Upper lobe of left lung (tissue), 6 donors: ENCODE measurements at regions not wholly inside any gene's neighbourhood (a gene's known extent, or its start where the extent isn't known, plus 50 kb on each side); places are given as distances from the start of the nearest gene placed in this dataset.

Experiments used
- ATAC-seq, 2 donors: fragments of 200-7000 bp; cut with Tn5 transposase; one replicate each; pipeline ENCODE4 v1.9.1; 2022; ENCODE audit warnings: mild to moderate bottlenecking in 2 of 2, moderate library complexity in 2 of 2; ENCODE audit not compliant: low FRiP score in 2 of 2
- DNase-seq, 2 donors: peaks; one replicate each; pipeline ENCODE4 v3.0.0-alpha.2; 2019 to 2020
- H3K27ac ChIP-seq, 4 donors: fragments of 200-600 bp; sonication (generic); one replicate each; pipeline ENCODE4 v1.5.1; 2016 to 2019
- H3K27me3 ChIP-seq, 4 donors: fragments of 200-600 bp; sonication (generic); one replicate each; pipeline ENCODE4 v1.5.1; 2017 to 2019
- H3K36me3 ChIP-seq, 4 donors: fragments of 200-600 bp; sonication (generic); one replicate each; pipeline ENCODE4 v1.5.1; 2016 to 2019
- H3K4me1 ChIP-seq, 4 donors: fragments of 200-600 bp; sonication (generic); one replicate each; pipeline ENCODE4 v1.5.1; 2018 to 2019
- H3K4me3 ChIP-seq, 4 donors: fragments of 200-600 bp; sonication (generic); one replicate each; pipeline ENCODE4 v1.5.1; 2017 to 2019; ENCODE audit warnings: mild to moderate bottlenecking in 2 of 4, moderate library complexity in 1 of 4
- H3K9me3 ChIP-seq, 4 donors: fragments of 200-600 bp; sonication (generic); one replicate each; pipeline ENCODE4 v1.5.1; 2018 to 2019
- EP300 ChIP-seq, 4 donors: sonication (generic); formaldehyde crosslinking; IDR thresholded peaks; one replicate each; pipeline ENCODE4 v1.5.1; 2017; ENCODE audit warnings: antibody characterized with exemption in 4 of 4, control low read depth in 2 of 4
- POLR2A ChIP-seq, 4 donors: fragments of 450-650 bp; IDR thresholded peaks; one replicate each; pipeline ENCODE4 v1.5.1; 2016 to 2017; ENCODE audit warnings: antibody characterized with exemption in 4 of 4, mild to moderate bottlenecking in 2 of 4
- POLR2AphosphoS5 ChIP-seq, 2 donors: sonication (generic); formaldehyde crosslinking; IDR thresholded peaks; one replicate each; pipeline ENCODE4 v1.5.1; 2017; ENCODE audit warnings: antibody characterized with exemption in 2 of 2
- WGBS, 2 donors: methylation state at CpG; one replicate each; pipeline ENCODE4 v1.1.5; 2017 to 2018; 5-methylcytosine and 5-hydroxymethylcytosine counted together
- TF ChIP-seq, protein P1 (sequence below), 6 experiments: fragments of 450-650 bp in 4 of 6; fragments of 200-600 bp in 2 of 6; sonication (generic) in 2 of 6; IDR thresholded peaks; one replicate each; pipeline ENCODE4 v1.5.1; 2016 to 2019; ENCODE audit warnings: antibody characterized with exemption in 6 of 6
- donor health status: DM: no; HTN: no; CAD: no; lungs with moderate emphysema.
- donor health status: DM: no; HTN: yes; CAD: no; lungs with severe emphysema.

- DNase-seq (no peak), ATAC-seq (no peak)
- no peaks in the 10 kb centered on the region for H3K4me1 ChIP-seq
- TF ChIP-seq EP300 (IDR thresholded peaks at IDR 0.05): no peak
- no peak for TF ChIP-seq POLR2A (IDR thresholded peaks at IDR 0.05)
- no peak for TF ChIP-seq POLR2AphosphoS5 (IDR thresholded peaks at IDR 0.05)
- H3K27ac ChIP-seq: no peak overlapping the region
- no peaks in the 10 kb centered on the region for H3K27me3 ChIP-seq
- WGBS, 2 donors: 79% methylated on average over 2 of the region's 2 CpGs
- no peaks in the 10 kb centered on the region for H3K9me3 ChIP-seq
- no peak overlapping the region for H3K4me3 ChIP-seq
- no peaks in the 10 kb centered on the region for H3K36me3 ChIP-seq
Measured at GRCh38 chr4:163815776-163816175, 321.3 kb downstream of the TMA16 start.

DNA sequence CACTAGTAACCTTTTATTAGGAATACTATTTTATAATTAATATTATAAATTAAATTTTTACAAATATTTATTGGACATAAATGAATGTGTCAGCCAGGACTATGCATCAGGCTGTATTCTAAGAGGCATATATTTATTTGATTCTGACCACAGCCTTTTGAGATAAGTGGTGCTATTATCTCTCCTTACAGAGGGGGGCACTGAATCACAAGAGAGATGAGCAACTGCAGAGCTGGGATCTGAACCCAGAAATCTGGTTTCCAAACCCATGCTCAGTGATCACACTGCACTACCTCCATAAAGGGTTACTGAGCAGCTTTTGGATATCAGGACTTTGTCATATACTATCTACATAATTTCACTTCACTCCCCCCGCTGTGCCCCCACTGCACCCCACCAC is 322.0 kb downstream of the TMA16 start:
- ATAC-seq (no peak), DNase-seq (no peak)
- H3K27me3 ChIP-seq: no peaks in the 10 kb centered on the region
- no peaks in the 10 kb centered on the region for H3K36me3 ChIP-seq
- TF ChIP-seq, protein P1, sequence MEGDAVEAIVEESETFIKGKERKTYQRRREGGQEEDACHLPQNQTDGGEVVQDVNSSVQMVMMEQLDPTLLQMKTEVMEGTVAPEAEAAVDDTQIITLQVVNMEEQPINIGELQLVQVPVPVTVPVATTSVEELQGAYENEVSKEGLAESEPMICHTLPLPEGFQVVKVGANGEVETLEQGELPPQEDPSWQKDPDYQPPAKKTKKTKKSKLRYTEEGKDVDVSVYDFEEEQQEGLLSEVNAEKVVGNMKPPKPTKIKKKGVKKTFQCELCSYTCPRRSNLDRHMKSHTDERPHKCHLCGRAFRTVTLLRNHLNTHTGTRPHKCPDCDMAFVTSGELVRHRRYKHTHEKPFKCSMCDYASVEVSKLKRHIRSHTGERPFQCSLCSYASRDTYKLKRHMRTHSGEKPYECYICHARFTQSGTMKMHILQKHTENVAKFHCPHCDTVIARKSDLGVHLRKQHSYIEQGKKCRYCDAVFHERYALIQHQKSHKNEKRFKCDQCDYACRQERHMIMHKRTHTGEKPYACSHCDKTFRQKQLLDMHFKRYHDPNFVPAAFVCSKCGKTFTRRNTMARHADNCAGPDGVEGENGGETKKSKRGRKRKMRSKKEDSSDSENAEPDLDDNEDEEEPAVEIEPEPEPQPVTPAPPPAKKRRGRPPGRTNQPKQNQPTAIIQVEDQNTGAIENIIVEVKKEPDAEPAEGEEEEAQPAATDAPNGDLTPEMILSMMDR (IDR thresholded peaks at IDR 0.05): no peak
- no peak for TF ChIP-seq EP300 (IDR thresholded peaks at IDR 0.05)
- TF ChIP-seq POLR2AphosphoS5 (IDR thresholded peaks at IDR 0.05): no peak
- TF ChIP-seq POLR2A (IDR thresholded peaks at IDR 0.05): no peak
- H3K27ac ChIP-seq: no peak overlapping the region
- 93 to 100% methylated on average over 1 of the region's 1 CpG for WGBS, 2 donors
- H3K4me1 ChIP-seq: no peaks in the 10 kb centered on the region
- no peaks in the 10 kb centered on the region for H3K9me3 ChIP-seq
- no peak overlapping the region for H3K4me3 ChIP-seq

- Histone ChIP-seq H3K27me3 (no peaks in the 10 kb centered on the region), H3K9me3 (no peaks in the 10 kb centered on the region), H3K27ac (no peak overlapping the region), H3K36me3 (no peaks in the 10 kb centered on the region), H3K4me3 (no peak overlapping the region), H3K4me1 (no peaks in the 10 kb centered on the region)
- DNase-seq (no peak), ATAC-seq (no peak)
- TF ChIP-seq, protein P1 (IDR thresholded peaks at IDR 0.05): no peak
- no peak for TF ChIP-seq POLR2AphosphoS5 (IDR thresholded peaks at IDR 0.05)
- no peak for TF ChIP-seq POLR2A (IDR thresholded peaks at IDR 0.05)
- no peak for TF ChIP-seq EP300 (IDR thresholded peaks at IDR 0.05)
- WGBS, 2 donors: 73 to 80% methylated on average over 3 of the region's 3 CpGs
Measured at GRCh38 chr4:163818673-163819072, 324.2 kb downstream of the TMA16 start.

- Histone ChIP-seq H3K36me3 (no peaks in the 10 kb centered on the region), H3K27ac (no peak overlapping the region), H3K9me3 (no peaks in the 10 kb centered on the region), H3K4me1 (no peaks in the 10 kb centered on the region), H3K4me3 (no peak overlapping the region), H3K27me3 (no peaks in the 10 kb centered on the region)
- DNase-seq (no peak), ATAC-seq (no peak)
- TF ChIP-seq, protein P1 (IDR thresholded peaks at IDR 0.05): no peak
- TF ChIP-seq POLR2A (IDR thresholded peaks at IDR 0.05) (no peak), POLR2AphosphoS5 (IDR thresholded peaks at IDR 0.05) (no peak), EP300 (IDR thresholded peaks at IDR 0.05) (no peak)
- 67 to 72% methylated on average over 2 of the region's 2 CpGs for WGBS, 2 donors
Measured at GRCh38 chr4:163833669-163834068, 339.2 kb downstream of the TMA16 start.

DNA sequence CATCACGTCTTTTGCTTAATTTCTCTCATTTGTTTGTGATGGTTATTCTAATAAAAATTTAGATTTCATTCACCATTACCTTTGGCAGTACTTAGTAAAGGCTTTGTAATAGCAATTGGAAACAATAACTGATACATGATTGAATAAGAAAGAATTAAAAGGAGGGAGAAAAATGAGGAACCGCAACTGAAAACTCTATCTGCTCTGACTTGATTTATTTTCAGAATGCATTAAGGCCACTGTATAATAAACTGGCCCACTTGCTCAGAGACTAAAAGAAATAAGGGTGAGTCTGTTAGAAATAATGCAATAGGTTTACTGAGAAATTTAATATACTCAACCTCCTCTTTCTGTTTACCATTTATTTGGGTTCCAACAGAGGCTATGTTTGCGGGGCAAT is 351.5 kb downstream of the TMA16 start:
- 82 to 89% methylated on average over 3 of the region's 3 CpGs for WGBS, 2 donors
- Histone ChIP-seq H3K27ac (no peak overlapping the region), H3K9me3 (no peaks in the 10 kb centered on the region), H3K4me3 (no peak overlapping the region), H3K27me3 (no peaks in the 10 kb centered on the region), H3K4me1 (no peaks in the 10 kb centered on the region), H3K36me3 (no peaks in the 10 kb centered on the region)
- no peak for ATAC-seq
- TF ChIP-seq, protein P1 (IDR thresholded peaks at IDR 0.05): no peak
- TF ChIP-seq EP300 (IDR thresholded peaks at IDR 0.05): no peak
- no peak for TF ChIP-seq POLR2A (IDR thresholded peaks at IDR 0.05)
- no peak for TF ChIP-seq POLR2AphosphoS5 (IDR thresholded peaks at IDR 0.05)
- no peak for DNase-seq
